HG03520 (cell line): ENCODE measurements at regions not wholly inside any gene's neighbourhood (a gene's known extent, or its start where the extent isn't known, plus 50 kb on each side); places are given as distances from the start of the nearest gene placed in this dataset.
"Not testable (repeated sequence)": the region's sequence is repeated elsewhere in the genome, so short reads cannot be mapped to it uniquely, and the experiment has no call there.

Experiments used
- ATAC-seq: cut with Tn5 transposase; IDR thresholded peaks from one replicate; pipeline ENCODE4 v1.9.1; 2021; ENCODE audit warnings: mild to moderate bottlenecking, moderate library complexity; ENCODE audit not compliant: unreplicated experiment

- ATAC-seq, result no peak
These were observed 561.0 kb downstream of the LTN1 start for GRCh38 chr21:28431527-28432200.

GRCh38 chr21:28431022-28431421 is 561.7 kb downstream of the LTN1 start:
- ATAC-seq, result no peak

DNA sequence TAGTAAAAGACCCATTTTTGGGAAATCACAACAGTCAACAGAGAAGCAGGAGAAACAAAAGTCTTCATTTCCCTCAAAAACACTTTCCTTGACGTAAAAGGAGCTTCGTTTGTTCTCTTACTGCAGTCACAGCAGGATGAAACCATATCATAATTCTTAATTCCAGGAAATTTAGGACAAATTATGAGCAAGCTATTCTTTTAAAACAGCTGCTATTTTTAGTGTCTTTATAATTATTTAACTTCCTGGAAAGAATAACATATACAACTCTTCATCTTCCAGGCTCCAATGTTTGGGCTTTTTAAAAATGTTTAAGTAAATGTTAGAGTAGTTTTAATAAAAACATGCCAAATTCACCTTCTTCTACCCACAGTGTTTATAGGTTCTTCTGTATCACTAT is 563.5 kb downstream of the LTN1 start:
- no peak for ATAC-seq

- ATAC-seq, result no peak
These were observed 565.2 kb downstream of the LTN1 start for GRCh38 chr21:28427394-28428022.

DNA sequence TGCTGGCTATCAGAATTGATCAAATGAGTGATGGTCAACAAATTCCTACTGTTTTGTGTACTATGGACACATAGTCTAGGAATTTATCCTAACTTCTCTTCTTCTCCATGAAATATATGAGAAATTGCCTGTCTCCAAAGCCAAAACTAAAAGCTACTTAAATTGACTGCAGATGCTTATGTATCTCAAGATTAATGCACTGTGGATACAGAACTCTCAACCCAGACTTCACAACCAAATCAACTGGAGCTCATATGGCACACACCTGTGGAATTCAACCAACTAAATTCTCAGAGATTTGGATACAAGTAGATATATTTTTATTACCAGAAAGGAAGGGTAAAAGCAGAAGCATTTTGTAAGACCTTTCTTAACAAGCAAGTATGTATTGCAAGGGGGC is 566.1 kb downstream of the LTN1 start:
- no peak for ATAC-seq

- ATAC-seq, result no peak
These were observed 569.0 kb downstream of the LTN1 start for GRCh38 chr21:28423521-28424190.

- ATAC-seq, result no peak
These were observed 570.8 kb downstream of the LTN1 start for GRCh38 chr21:28421716-28422524.

DNA sequence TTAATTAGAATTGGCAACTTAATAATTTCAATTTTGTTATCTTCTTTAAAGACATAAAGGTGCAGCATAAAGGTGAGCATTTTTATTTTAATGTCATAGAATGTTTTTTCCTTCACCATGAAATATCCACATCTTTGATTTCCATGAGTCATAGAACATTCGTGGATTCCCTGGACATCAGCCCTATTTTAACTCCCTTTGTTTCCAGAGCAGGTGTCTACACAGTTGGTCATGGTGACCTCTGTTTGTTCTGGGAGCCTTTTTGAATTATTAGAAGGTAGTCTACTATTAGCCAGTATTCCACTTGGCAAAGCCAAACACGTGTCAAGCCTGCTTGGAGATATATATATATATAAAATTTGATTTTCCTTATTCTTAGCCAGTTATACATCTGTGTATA is 572.9 kb downstream of the LTN1 start:
- no peak for ATAC-seq

- no peak for ATAC-seq
These were observed 573.8 kb downstream of the LTN1 start for GRCh38 chr21:28418726-28419514.

- no peak for ATAC-seq
These were observed 582.4 kb downstream of the LTN1 start for GRCh38 chr21:28410256-28410655.

GRCh38 chr21:28402616-28402989 is 590.1 kb downstream of the LTN1 start:
- no peak for ATAC-seq

DNA sequence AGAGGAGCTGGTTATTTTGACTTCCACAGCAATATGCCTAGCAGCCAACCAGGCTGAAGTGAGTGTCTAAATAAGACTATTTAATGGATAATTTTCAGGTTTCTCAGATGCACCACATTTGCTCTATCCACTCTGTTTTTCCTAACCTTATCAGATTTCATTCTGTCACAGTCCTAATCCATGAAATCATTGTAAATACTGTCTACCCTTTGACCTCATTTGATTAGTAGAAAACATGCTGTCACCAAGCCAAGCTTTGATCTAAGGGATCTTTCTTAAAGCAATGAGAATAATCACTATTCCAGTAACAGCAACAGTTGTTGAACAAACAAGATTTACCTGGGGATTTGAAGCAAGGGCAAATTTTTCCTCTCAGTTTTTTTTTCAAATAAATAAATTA is 595.6 kb downstream of the LTN1 start:
- ATAC-seq, result no peak

GRCh38 chr21:28396421-28396820 is 596.3 kb downstream of the LTN1 start:
- ATAC-seq, result no peak

DNA sequence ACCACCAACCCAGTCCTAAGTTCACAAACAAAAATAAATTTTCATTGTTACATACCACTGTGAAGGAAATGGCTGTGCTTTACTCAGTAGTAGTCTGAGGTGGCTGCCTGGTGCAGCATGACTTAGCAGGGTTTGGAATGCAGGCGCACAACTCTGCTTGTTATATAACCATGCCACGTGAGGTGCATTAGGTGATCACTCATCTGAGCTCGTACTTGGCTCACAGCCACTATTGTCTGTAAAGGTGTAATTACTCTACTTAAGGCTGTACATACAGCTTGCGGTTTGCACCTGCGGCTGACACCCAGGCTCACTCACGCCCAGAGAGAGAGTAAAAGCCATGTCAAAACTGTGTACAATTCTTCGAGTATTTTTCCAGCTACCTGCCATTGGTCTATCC is 599.4 kb downstream of the LTN1 start:
- no peak for ATAC-seq

- no peak for ATAC-seq
These were observed 600.5 kb downstream of the LTN1 start for GRCh38 chr21:28391938-28392849.

DNA sequence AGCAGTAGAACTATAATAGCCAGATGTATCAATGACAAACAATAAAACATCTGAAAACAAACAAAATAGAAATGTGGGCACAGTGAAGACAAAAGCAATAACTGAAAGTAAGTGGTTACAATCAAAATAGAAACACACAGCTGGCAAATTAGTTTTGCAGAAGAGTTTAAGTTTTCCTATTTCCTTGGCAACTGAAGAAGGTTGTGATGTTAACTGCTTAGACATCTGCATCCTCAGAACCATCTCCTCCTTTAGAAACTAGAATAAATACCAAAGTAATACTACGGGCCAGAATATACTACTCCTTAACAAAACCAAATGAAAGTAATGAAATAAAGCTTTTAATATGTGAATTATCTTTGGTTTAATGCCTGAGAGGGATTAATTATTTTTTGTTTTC is 605.5 kb downstream of the LTN1 start:
- no peak for ATAC-seq

DNA sequence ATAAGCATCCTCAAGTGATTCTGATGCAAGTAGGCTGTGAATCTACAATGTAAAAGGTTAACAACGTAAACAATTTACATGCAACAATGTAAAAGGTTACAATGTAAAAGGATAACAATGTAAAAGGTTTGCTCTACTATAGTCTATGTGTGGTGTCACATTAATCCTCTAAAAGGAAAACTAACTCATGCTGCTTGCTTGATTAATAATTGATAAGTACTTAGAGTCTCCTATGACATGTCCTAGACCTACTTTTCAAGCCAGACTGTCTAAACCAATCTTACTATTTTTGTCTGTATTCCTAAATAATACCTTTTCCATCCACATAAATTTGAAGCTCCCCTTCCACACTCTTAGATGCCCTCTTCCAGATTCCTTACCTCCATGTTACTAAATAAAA is 606.8 kb downstream of the LTN1 start:
- no peak for ATAC-seq

DNA sequence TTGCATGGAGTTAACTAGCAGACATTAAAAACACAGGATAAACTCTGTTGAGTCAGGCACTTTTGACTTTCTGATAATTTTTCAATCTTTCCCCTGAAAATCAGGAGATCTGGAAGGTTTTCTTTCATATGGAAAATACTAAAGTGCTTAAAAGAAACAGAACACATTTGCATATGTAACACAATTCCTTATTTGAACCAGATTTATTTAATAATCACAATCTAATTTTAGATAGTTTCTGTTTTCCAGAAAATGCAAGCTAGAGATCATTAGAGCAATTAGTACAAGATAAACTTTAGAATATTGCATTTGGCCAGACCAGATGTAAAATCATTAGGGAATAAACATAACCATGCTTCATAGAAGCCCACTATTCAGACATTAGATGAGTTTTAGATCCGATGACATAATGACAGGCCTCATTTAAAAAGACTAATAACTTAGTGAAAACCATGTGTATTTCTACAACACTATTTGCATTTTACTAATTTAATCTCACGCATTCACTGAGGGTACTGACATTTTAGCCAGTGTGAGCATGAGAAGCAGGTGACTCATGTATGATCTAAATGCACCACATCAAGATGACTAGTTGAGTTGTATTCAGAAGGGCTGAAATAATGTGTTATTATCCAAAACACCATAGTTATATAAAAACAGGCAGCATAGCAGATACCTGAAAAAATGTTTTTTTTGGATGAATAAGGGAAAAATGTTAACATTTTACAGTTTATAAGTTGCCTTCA is 611.5 kb downstream of the LTN1 start:
- not testable (repeated sequence) for ATAC-seq

GRCh38 chr21:28380241-28380640 is 612.4 kb downstream of the LTN1 start:
- no peak for ATAC-seq
